Colonic mucosa (tissue), 4 donors: ENCODE measurements at regions not wholly inside any gene's neighbourhood (a gene's known extent, or its start where the extent isn't known, plus 50 kb on each side); places are given as distances from the start of the nearest gene placed in this dataset.

ENCODE experiments used
- DNase-seq: peaks from one replicate; pipeline ENCODE4 v3.0.0-alpha.2; 2020
- H3K27ac ChIP-seq: fragments of 200-600 bp; one replicate; pipeline ENCODE4 v1.8.0; 2021
- H3K27me3 ChIP-seq: fragments of 200-600 bp; one replicate; pipeline ENCODE4 v1.8.0; 2021
- H3K36me3 ChIP-seq: fragments of 200-600 bp; one replicate; pipeline ENCODE4 v1.8.0; 2021
- H3K4me1 ChIP-seq: fragments of 200-600 bp; one replicate; pipeline ENCODE4 v1.8.0; 2021; ENCODE audit warnings: mild to moderate bottlenecking
- H3K4me3 ChIP-seq: fragments of 200-600 bp; one replicate; pipeline ENCODE4 v1.8.0; 2021
- H3K9ac ChIP-seq, 2 donors: one replicate each; pipeline ENCODE4 v1.7.0; 2013; ENCODE audit warnings: control low read depth in 2 of 2, low read depth in 2 of 2, low read length in 2 of 2
- H3K9me3 ChIP-seq: fragments of 200-600 bp; one replicate; pipeline ENCODE4 v1.8.0; 2021
- CTCF ChIP-seq: fragments of 200-600 bp; IDR thresholded peaks from one replicate; pipeline ENCODE4 v1.8.0; 2022; ENCODE audit warnings: antibody characterized with exemption, mild to moderate bottlenecking
- intact Hi-C: fragments of 100-400 bp; cut with DNase I; formaldehyde crosslinking; loops from one replicate; pipeline ENCODE4 v1.14.1; 2022
- donor health status: healthy.
- donor health status: DM: no; HTN: no; CAD: no.
- donor health status: DM: no; HTN: no; CAD: no.

GRCh38 chr4:181661923-181662322 lies 581.3 kb upstream of the TENM3 start:
- no peak overlapping the region for H3K4me3 ChIP-seq

GRCh38 chr4:181662383-181662782 lies 580.8 kb upstream of the TENM3 start:
- H3K36me3 ChIP-seq: no peaks in the 10 kb centered on the region
- TF ChIP-seq CTCF: no peak
- intact Hi-C loops: no loop called here
- no peaks in the 10 kb centered on the region for H3K9me3 ChIP-seq
- H3K4me3 ChIP-seq: no peak overlapping the region
- H3K27me3 ChIP-seq: no peaks in the 10 kb centered on the region
- DNase-seq: no peak
- H3K4me1 ChIP-seq: no peaks in the 10 kb centered on the region
- H3K9ac ChIP-seq: no peak overlapping the region
- H3K27ac ChIP-seq: no peak overlapping the region

More at GRCh38 chr4:181661923-181662322, 581.3 kb upstream of the TENM3 start:
- no peaks in the 10 kb centered on the region for H3K36me3 ChIP-seq
- no peaks in the 10 kb centered on the region for H3K9me3 ChIP-seq
- no peaks in the 10 kb centered on the region for H3K4me1 ChIP-seq
- TF ChIP-seq CTCF: no peak
- no peak overlapping the region for H3K27ac ChIP-seq
- intact Hi-C loops: no loop called here
- H3K27me3 ChIP-seq: no peaks in the 10 kb centered on the region
- H3K9ac ChIP-seq: no peak overlapping the region
- DNase-seq: no peak

GRCh38 chr4:181670506-181670905 lies 572.7 kb upstream of the TENM3 start:
- intact Hi-C loops: no loop called here
- no peak overlapping the region for H3K4me3 ChIP-seq
- H3K36me3 ChIP-seq: no peaks in the 10 kb centered on the region
- TF ChIP-seq CTCF: no peak
- no peaks in the 10 kb centered on the region for H3K9me3 ChIP-seq
- H3K27ac ChIP-seq: no peak overlapping the region
- no peak overlapping the region for H3K9ac ChIP-seq
- no peaks in the 10 kb centered on the region for H3K27me3 ChIP-seq
- no peaks in the 10 kb centered on the region for H3K4me1 ChIP-seq
- DNase-seq: no peak

GRCh38 chr4:181671672-181672071 lies 571.5 kb upstream of the TENM3 start:
- Histone ChIP-seq H3K4me1 (no peaks in the 10 kb centered on the region), H3K4me3 (no peak overlapping the region), H3K27me3 (no peaks in the 10 kb centered on the region), H3K9me3 (no peaks in the 10 kb centered on the region), H3K9ac (no peak overlapping the region), H3K27ac (no peak overlapping the region), H3K36me3 (no peaks in the 10 kb centered on the region)
- no peak for TF ChIP-seq CTCF
- intact Hi-C loops: no loop called here
- DNase-seq: no peak

- intact Hi-C loops: no loop called here
- Histone ChIP-seq H3K27ac (no peak overlapping the region), H3K9ac (no peak overlapping the region), H3K4me1 (no peaks in the 10 kb centered on the region), H3K4me3 (no peak overlapping the region), H3K36me3 (no peaks in the 10 kb centered on the region), H3K9me3 (no peaks in the 10 kb centered on the region), H3K27me3 (no peaks in the 10 kb centered on the region)
- no peak for TF ChIP-seq CTCF
- DNase-seq: no peak
Observed at GRCh38 chr4:181672751-181673150, 570.5 kb upstream of the TENM3 start.
